Sigmoid colon (tissue), 4 donors: ENCODE measurements at regions not wholly inside any gene's neighbourhood (a gene's known extent, or its start where the extent isn't known, plus 50 kb on each side); places are given as distances from the start of the nearest gene placed in this dataset.

Experiments
- EP300 ChIP-seq, 4 donors: sonication (generic); formaldehyde crosslinking; IDR thresholded peaks; one replicate each; pipeline ENCODE4 v1.6.1; 2017; ENCODE audit warnings: antibody characterized with exemption in 4 of 4
- TF ChIP-seq, protein P1 (sequence below), 4 experiments: fragments of 450-650 bp in 3 of 4; fragments of 200-600 bp in 1 of 4; IDR thresholded peaks; one replicate each; pipeline ENCODE4 v1.5.1; 2016 to 2019; ENCODE audit warnings: antibody characterized with exemption in 4 of 4, mild to moderate bottlenecking in 3 of 4, moderate library complexity in 2 of 4

DNA sequence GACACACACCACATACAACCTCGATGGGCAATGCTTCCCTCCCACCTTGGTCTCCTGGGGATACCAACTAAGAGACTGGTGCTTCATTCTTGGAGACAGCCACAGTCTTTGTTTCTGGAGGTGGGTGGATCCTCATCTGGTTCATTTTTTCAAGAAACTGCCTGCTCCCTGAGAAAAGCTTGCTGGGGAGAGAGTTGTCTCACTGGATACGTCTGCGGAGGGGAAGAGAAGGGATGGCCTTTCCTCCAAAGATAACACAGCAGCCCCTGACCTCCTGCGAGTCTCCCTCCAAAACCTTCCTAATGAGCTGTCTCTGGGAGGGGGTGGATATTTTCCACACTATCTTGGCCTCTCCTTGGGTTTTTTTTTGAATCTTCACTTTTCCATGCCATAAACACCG, 221.2 kb downstream of the SOX9 start:
- TF ChIP-seq, protein P1, sequence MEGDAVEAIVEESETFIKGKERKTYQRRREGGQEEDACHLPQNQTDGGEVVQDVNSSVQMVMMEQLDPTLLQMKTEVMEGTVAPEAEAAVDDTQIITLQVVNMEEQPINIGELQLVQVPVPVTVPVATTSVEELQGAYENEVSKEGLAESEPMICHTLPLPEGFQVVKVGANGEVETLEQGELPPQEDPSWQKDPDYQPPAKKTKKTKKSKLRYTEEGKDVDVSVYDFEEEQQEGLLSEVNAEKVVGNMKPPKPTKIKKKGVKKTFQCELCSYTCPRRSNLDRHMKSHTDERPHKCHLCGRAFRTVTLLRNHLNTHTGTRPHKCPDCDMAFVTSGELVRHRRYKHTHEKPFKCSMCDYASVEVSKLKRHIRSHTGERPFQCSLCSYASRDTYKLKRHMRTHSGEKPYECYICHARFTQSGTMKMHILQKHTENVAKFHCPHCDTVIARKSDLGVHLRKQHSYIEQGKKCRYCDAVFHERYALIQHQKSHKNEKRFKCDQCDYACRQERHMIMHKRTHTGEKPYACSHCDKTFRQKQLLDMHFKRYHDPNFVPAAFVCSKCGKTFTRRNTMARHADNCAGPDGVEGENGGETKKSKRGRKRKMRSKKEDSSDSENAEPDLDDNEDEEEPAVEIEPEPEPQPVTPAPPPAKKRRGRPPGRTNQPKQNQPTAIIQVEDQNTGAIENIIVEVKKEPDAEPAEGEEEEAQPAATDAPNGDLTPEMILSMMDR (IDR thresholded peaks at IDR 0.05) = no peak
- TF ChIP-seq EP300 (IDR thresholded peaks at IDR 0.05) = no peak
